A549 (cell line): ENCODE measurements at regions not wholly inside any gene's neighbourhood (a gene's known extent, or its start where the extent isn't known, plus 50 kb on each side); places are given as distances from the start of the nearest gene placed in this dataset.

Experiments
- ATAC-seq, 2 experiments: fragments of 200-7000 bp in 1 of 2; fragments of >200 bp in 1 of 2; cut with Nextera tagmentation in 1 of 2; cut with Tn5 transposase in 1 of 2; 3 replicates each; pipeline versions ENCODE4 v1.8.0 to v1.9.1; 2018 to 2020; ENCODE audit warnings: mild to moderate bottlenecking in 1 of 2, moderate library complexity in 1 of 2
- CTCF ChIA-PET: fragments of 300-600 bp; sonication (Branson Sonifier 250); formaldehyde crosslinking; extraction: SDS; loops from one replicate; lab custom pipeline; 2021; ENCODE audit warnings: antibody characterized with exemption, inconsistent platforms; lab: Yijun Ruan, JAX
- POLR2A ChIA-PET: fragments of 350-600 bp; formaldehyde crosslinking; extraction: SDS; loops from one replicate; lab custom pipeline; 2021; ENCODE audit warnings: antibody characterized with exemption, inconsistent platforms; lab: Yijun Ruan, JAX
- DNase-seq, 2 experiments: peaks; one replicate each; pipeline versions ENCODE4 v3.0.0 to v3.0.0-alpha.2; 2011 to 2016; ENCODE audit warnings: low read depth in 1 of 2, low spot score in 1 of 2
- FAIRE-seq: peaks from 2 replicates; lab custom pipeline; 2011; peaks lifted over from hg19 to GRCh38; lab: Jason Lieb, UNC
- H3K27ac ChIP-seq, 2 experiments: fragments of >200 bp; sonication (Bioruptor Twin); formaldehyde crosslinking; 3 replicates each; pipeline ENCODE4 v1.5.1; 2016 to 2017
- H3K4me1 ChIP-seq: fragments of >200 bp; sonication (Bioruptor Twin); formaldehyde crosslinking; 3 replicates; pipeline ENCODE4 v1.6.1; 2016
- H3K4me2 ChIP-seq: fragments of >200 bp; sonication (Bioruptor Twin); formaldehyde crosslinking; 3 replicates; pipeline ENCODE4 v1.6.1; 2016
- H3K4me3 ChIP-seq: fragments of >200 bp; sonication (Bioruptor Twin); formaldehyde crosslinking; 3 replicates; pipeline ENCODE4 v1.5.1; 2016
- H3K9me3 ChIP-seq: fragments of >200 bp; sonication (Bioruptor Twin); formaldehyde crosslinking; 3 replicates; pipeline ENCODE4 v1.6.1; 2016
- BCL3 ChIP-seq: fragments of >200 bp; sonication (Bioruptor Twin); formaldehyde crosslinking; IDR thresholded peaks from 3 replicates; pipeline ENCODE4 v1.6.1; 2016
- CBX8 ChIP-seq: fragments of 200-600 bp; sonication (generic); IDR thresholded peaks from 2 replicates; pipeline ENCODE4 v1.6.1; 2016
- CEBPB ChIP-seq, 2 experiments: fragments of >200 bp in 1 of 2; sonication (Bioruptor Twin) in 1 of 2; formaldehyde crosslinking in 1 of 2; IDR thresholded peaks; 2 replicates each; pipeline ENCODE4 v1.6.1; 2012 to 2016
- CHD2 ChIP-seq: fragments of 150-350 bp; IDR thresholded peaks from 2 replicates; pipeline ENCODE4 v1.6.1; 2014; ENCODE audit warnings: low read length; ENCODE audit not compliant: partially characterized antibody
- CHD4 ChIP-seq: fragments of 200-600 bp; sonication (generic); IDR thresholded peaks from 2 replicates; pipeline ENCODE4 v1.6.1; 2016; ENCODE audit warnings: antibody characterized with exemption, mild to moderate bottlenecking, borderline replicate concordance
- EHF ChIP-seq: fragments of 250-450 bp; sonication (Bioruptor Pico); IDR thresholded peaks from 2 replicates; pipeline ENCODE4 v1.5.0; 2020; ENCODE audit warnings: mild to moderate bottlenecking
- ELK1 ChIP-seq: fragments of 150-350 bp; IDR thresholded peaks from 2 replicates; pipeline ENCODE4 v1.6.1; 2014; ENCODE audit warnings: low read depth, mild to moderate bottlenecking, low read length
- EP300 ChIP-seq, 2 experiments: fragments of >200 bp; sonication (Bioruptor Twin); formaldehyde crosslinking; IDR thresholded peaks; 2 replicates in 1 of 2; 3 replicates in 1 of 2; pipeline ENCODE4 v1.6.1; 2016 to 2017
- ESRRA ChIP-seq: fragments of 150-350 bp; IDR thresholded peaks from 2 replicates; pipeline ENCODE4 v1.6.1; 2014; ENCODE audit warnings: mild to moderate bottlenecking, low read length, borderline replicate concordance
- HEYL ChIP-seq: fragments of 250-450 bp; sonication (Bioruptor Pico); IDR thresholded peaks from 2 replicates; pipeline ENCODE4 v1.8.0; 2021; ENCODE audit warnings: mild to moderate bottlenecking, moderate library complexity
- JUN ChIP-seq, 2 experiments: fragments of >200 bp; sonication (Bioruptor Twin); formaldehyde crosslinking; IDR thresholded peaks; 2 replicates in 1 of 2; 3 replicates in 1 of 2; pipeline ENCODE4 v1.6.1; 2016 to 2017
- KDM5A ChIP-seq: fragments of 200-600 bp; sonication (generic); IDR thresholded peaks from 2 replicates; pipeline ENCODE4 v1.6.1; 2016; ENCODE audit warnings: antibody characterized with exemption, mild to moderate bottlenecking
- MAFK ChIP-seq: fragments of 450-650 bp; IDR thresholded peaks from 2 replicates; pipeline ENCODE4 v1.6.1; 2014; ENCODE audit not compliant: partially characterized antibody
- MAZ ChIP-seq: fragments of 150-350 bp; IDR thresholded peaks from 2 replicates; pipeline ENCODE4 v1.6.1; 2014; ENCODE audit warnings: antibody characterized with exemption, low read depth, low read length, borderline replicate concordance
- PHF8 ChIP-seq: fragments of 200-600 bp; sonication (generic); IDR thresholded peaks from 2 replicates; pipeline ENCODE4 v1.6.1; 2016; ENCODE audit warnings: low read depth, mild to moderate bottlenecking, antibody characterized with exemption, moderate library complexity, borderline replicate concordance
- RCOR1 ChIP-seq: fragments of 150-350 bp; IDR thresholded peaks from 2 replicates; pipeline ENCODE4 v1.6.1; 2014; ENCODE audit warnings: antibody characterized with exemption, low read length, low read depth
- RFX5 ChIP-seq: fragments of 450-650 bp; IDR thresholded peaks from 2 replicates; pipeline ENCODE4 v1.7.1; 2014; ENCODE audit warnings: antibody characterized with exemption, mild to moderate bottlenecking, moderate library complexity
- RNF2 ChIP-seq: fragments of 200-600 bp; sonication (generic); IDR thresholded peaks from 2 replicates; pipeline ENCODE4 v1.6.1; 2016; ENCODE audit warnings: low read depth, mild to moderate bottlenecking, antibody characterized with exemption, moderate library complexity, borderline replicate concordance
- SMC3 ChIP-seq: fragments of >200 bp; sonication (Bioruptor Twin); formaldehyde crosslinking; IDR thresholded peaks from 3 replicates; pipeline ENCODE4 v1.6.1; 2018; ENCODE audit warnings: inconsistent platforms
- SREBF2 ChIP-seq: fragments of 450-650 bp; IDR thresholded peaks from 2 replicates; pipeline ENCODE4 v1.6.1; 2014; ENCODE audit warnings: mild to moderate bottlenecking, moderate library complexity
- TFCP2L1 ChIP-seq: fragments of 250-450 bp; sonication (Bioruptor Pico); IDR thresholded peaks from 2 replicates; pipeline ENCODE4 v1.5.0; 2021; ENCODE audit warnings: mild to moderate bottlenecking
- ZC3H11A ChIP-seq: fragments of 450-650 bp; IDR thresholded peaks from 2 replicates; pipeline ENCODE4 v1.6.1; 2014; ENCODE audit warnings: antibody characterized with exemption, mild to moderate bottlenecking
- ZFP36 ChIP-seq: fragments of 450-650 bp; IDR thresholded peaks from 2 replicates; pipeline ENCODE4 v1.6.1; 2014; ENCODE audit warnings: borderline replicate concordance; ENCODE audit not compliant: partially characterized antibody
- WGBS: methylation state at CpG from one replicate; pipeline ENCODE4 v1.1.6; 2017; ENCODE audit errors: missing lambda C conversion rate; 5-methylcytosine and 5-hydroxymethylcytosine counted together

- Histone ChIP-seq H3K27ac (0 out of 6 replicates have a peak overlapping the region, but pooled peaks of 1 of the 2 experiments have one; percentile 10), H3K4me3 (no peak overlapping the region), H3K4me1 (no peaks in the 10 kb centered on the region), H3K4me2 (no peak overlapping the region), H3K9me3 (peaks cover 5% of the 10 kb centered on the region; the same call in 2 of the 3 replicates)
- no peak for DNase-seq
- TF ChIP-seq CEBPB (IDR thresholded peaks at IDR 0.05) (peak; percentile 36 to 56; a peak in 2 of 4 replicates), ZFP36 (no peak), HEYL (CRISPR knock-in tag) (no peak)
- ChIA-PET CTCF (interaction anchor here (1.3 to 1.5 kb wide), 3 partner anchors 8 to 10 kb away, joined by 4 to 6 read pairs (median 5); no protein-coding TSS in a partner anchor), POLR2A (no interaction called here)
- 65% methylated on average over 12 of the region's 29 CpGs for WGBS
- no peak for ATAC-seq
- FAIRE-seq = no peak
These were observed 70.0 kb upstream of the INPP5A start for GRCh38 chr10:132467464-132468149.

- CTCF ChIA-PET = interaction anchor here (1.1 to 1.4 kb wide), 2 partner anchors 9 to 10 kb away, joined by 4 to 5 read pairs; no protein-coding TSS in a partner anchor
- no peak for DNase-seq
- FAIRE-seq = no peak
- Histone ChIP-seq H3K4me2 (no peak overlapping the region), H3K27ac (no peak overlapping the region), H3K4me1 (no peaks in the 10 kb centered on the region), H3K4me3 (no peak overlapping the region), H3K9me3 (peaks cover 5% of the 10 kb centered on the region; the same call in 2 of the 3 replicates)
- POLR2A ChIA-PET = no interaction called here
- ATAC-seq = no peak
- no peak for TF ChIP-seq CHD2
- TF ChIP-seq SREBF2 = no peak
- no peak for TF ChIP-seq ESRRA
- no peak for TF ChIP-seq RCOR1
- no peak for TF ChIP-seq RNF2
- no peak for TF ChIP-seq BCL3
- TF ChIP-seq MAFK = no peak
- no peak for TF ChIP-seq ZC3H11A
- TF ChIP-seq JUN (IDR thresholded peaks at IDR 0.05) = no peak
- no peak for TF ChIP-seq KDM5A
- no peak for TF ChIP-seq CEBPB (IDR thresholded peaks at IDR 0.05)
- TF ChIP-seq HEYL (CRISPR knock-in tag) = no peak
- TF ChIP-seq ZFP36 = no peak
- no peak for TF ChIP-seq PHF8
- TF ChIP-seq TFCP2L1 (CRISPR knock-in tag) = no peak
- TF ChIP-seq CHD4 = no peak
- TF ChIP-seq SMC3 = no peak
- TF ChIP-seq MAZ = no peak
- TF ChIP-seq ELK1 = no peak
- no peak for TF ChIP-seq RFX5
- WGBS = 78% methylated on average over 5 of the region's 5 CpGs
These were observed 69.4 kb upstream of the INPP5A start for GRCh38 chr10:132468216-132468615.

GRCh38 chr10:132468651-132469050, 68.9 kb upstream of the INPP5A start:
- DNase-seq (no peak), FAIRE-seq (no peak), ATAC-seq (no peak)
- ChIA-PET POLR2A (no interaction called here), CTCF (interaction anchor here (1.1 kb wide), 1 partner anchor 9 kb away, joined by 5 read pairs; no protein-coding TSS in a partner anchor)
- Histone ChIP-seq H3K4me2 (no peak overlapping the region), H3K9me3 (peaks cover 5% of the 10 kb centered on the region; the same call in 2 of the 3 replicates), H3K4me3 (no peak overlapping the region), H3K4me1 (no peaks in the 10 kb centered on the region), H3K27ac (no peak overlapping the region)
- WGBS = 90% methylated on average over 7 of the region's 10 CpGs
- TF ChIP-seq CEBPB (IDR thresholded peaks at IDR 0.05) (no peak), EHF (no peak), TFCP2L1 (CRISPR knock-in tag) (no peak), CBX8 (no peak), EP300 (IDR thresholded peaks at IDR 0.05) (no peak)
